ENCODE measurements at regions not wholly inside any gene's neighbourhood (a gene's known extent, or its start where the extent isn't known, plus 50 kb on each side); places are given as distances from the start of the nearest gene placed in this dataset.
"Not testable (repeated sequence)": the region's sequence is repeated elsewhere in the genome, so short reads cannot be mapped to it uniquely, and the experiment has no call there.

DNA sequence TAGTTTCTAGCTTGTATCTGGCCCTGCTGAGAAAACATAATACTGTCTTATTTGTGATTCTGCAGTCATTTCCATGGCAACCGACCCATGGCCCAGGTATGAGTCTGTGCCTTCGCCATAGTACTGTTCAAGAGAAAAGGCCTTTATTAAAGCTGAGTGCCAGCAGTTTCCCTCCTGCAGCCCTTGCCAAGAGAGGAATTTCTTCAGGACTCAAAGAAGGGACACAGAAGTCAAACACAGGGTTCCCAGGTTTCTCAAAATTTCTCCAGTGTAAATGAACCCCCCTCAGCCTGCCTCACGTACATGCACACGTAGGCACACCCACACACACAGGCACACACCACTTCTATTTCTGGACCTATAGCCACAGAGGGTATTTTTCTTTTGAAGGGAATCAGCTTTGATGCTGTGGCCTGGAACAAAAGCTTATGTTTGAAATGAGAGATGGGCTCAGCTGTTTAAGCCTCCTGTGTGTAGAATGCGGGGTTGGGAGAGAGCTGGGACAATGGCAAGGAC lies 269.2 kb downstream of the PDCD6IP start:
- ATAC-seq (ENCODE audit: low read depth): no peak
- Mint-ChIP-seq H3K27me3 (no peaks in the 10 kb centered on the region), H3K4me1 (no peaks in the 10 kb centered on the region), H3K4me3 (no peak overlapping the region), H3K36me3 (no peaks in the 10 kb centered on the region), H3K9me3 (peaks cover 2% of the 10 kb centered on the region), H3K27ac (no peak overlapping the region)
- no peak for DNase-seq
- POLR2A ChIA-PET: no interaction called here

- POLR2A ChIA-PET: no interaction called here
- Mint-ChIP-seq H3K9me3 (peaks cover 2% of the 10 kb centered on the region), H3K4me1 (no peaks in the 10 kb centered on the region), H3K36me3 (no peaks in the 10 kb centered on the region), H3K27me3 (no peaks in the 10 kb centered on the region), H3K4me3 (no peak overlapping the region), H3K27ac (no peak overlapping the region)
- ATAC-seq (ENCODE audit: low read depth): no peak
- DNase-seq: no peak
Observed at GRCh38 chr3:34068505-34068904, 270.1 kb downstream of the PDCD6IP start.

- Mint-ChIP-seq H3K9me3 (no peaks in the 10 kb centered on the region), H3K4me3 (no peak overlapping the region), H3K27me3 (no peaks in the 10 kb centered on the region), H3K36me3 (no peaks in the 10 kb centered on the region), H3K27ac (no peak overlapping the region), H3K4me1 (no peaks in the 10 kb centered on the region)
- DNase-seq (no peak), ATAC-seq (ENCODE audit: low read depth) (no peak)
- POLR2A ChIA-PET: no interaction called here
Observed at GRCh38 chr3:34070831-34071585, 272.6 kb downstream of the PDCD6IP start.

- Mint-ChIP-seq H3K27ac (no peak overlapping the region), H3K4me1 (no peaks in the 10 kb centered on the region), H3K27me3 (no peaks in the 10 kb centered on the region), H3K9me3 (no peaks in the 10 kb centered on the region), H3K36me3 (no peaks in the 10 kb centered on the region), H3K4me3 (no peak overlapping the region)
- no peak for DNase-seq
- no peak for ATAC-seq (ENCODE audit: low read depth)
- POLR2A ChIA-PET: no interaction called here
Observed at GRCh38 chr3:34072297-34072696, 273.9 kb downstream of the PDCD6IP start.

DNA sequence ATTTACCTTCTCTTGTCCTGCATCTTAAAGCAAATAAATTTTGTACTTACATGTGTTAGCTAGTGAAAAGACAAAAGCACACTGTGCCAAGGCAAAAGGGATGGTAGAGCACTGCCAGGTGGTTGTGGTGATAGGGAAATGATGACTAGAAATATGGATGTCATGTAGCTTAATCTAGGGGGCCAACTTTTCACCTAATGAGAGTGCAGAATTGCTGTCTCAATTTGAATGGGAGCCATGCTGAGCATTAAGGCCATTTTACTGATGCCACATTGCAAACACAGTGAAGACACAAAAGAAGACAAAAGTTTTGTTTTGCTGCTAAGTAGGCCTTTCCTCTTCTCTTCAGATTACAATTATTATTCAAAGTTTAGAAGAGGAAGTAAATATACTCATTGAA lies 274.7 kb downstream of the PDCD6IP start:
- H3K4me1 Mint-ChIP-seq: no peaks in the 10 kb centered on the region
- H3K27me3 Mint-ChIP-seq: no peaks in the 10 kb centered on the region
- DNase-seq: no peak
- H3K9me3 Mint-ChIP-seq: no peaks in the 10 kb centered on the region
- no peak overlapping the region for H3K27ac Mint-ChIP-seq
- H3K36me3 Mint-ChIP-seq: no peaks in the 10 kb centered on the region
- no peak for ATAC-seq (ENCODE audit: low read depth)
- H3K4me3 Mint-ChIP-seq: no peak overlapping the region
- POLR2A ChIA-PET: no interaction called here

- no peak overlapping the region for H3K27ac Mint-ChIP-seq
- POLR2A ChIA-PET: no interaction called here
- no peak for DNase-seq
Observed at GRCh38 chr3:34073961-34074360, 275.5 kb downstream of the PDCD6IP start.

GRCh38 chr3:34075975-34076374 lies 277.5 kb downstream of the PDCD6IP start:
- DNase-seq: no peak
- H3K9me3 Mint-ChIP-seq: peaks cover 1% of the 10 kb centered on the region
- H3K27me3 Mint-ChIP-seq: peaks cover 1% of the 10 kb centered on the region
- H3K4me1 Mint-ChIP-seq: no peaks in the 10 kb centered on the region
- H3K36me3 Mint-ChIP-seq: no peaks in the 10 kb centered on the region
- no peak for ATAC-seq (ENCODE audit: low read depth)
- H3K4me3 Mint-ChIP-seq: no peak overlapping the region
- POLR2A ChIA-PET: no interaction called here
- H3K27ac Mint-ChIP-seq: no peak overlapping the region

More at GRCh38 chr3:34073961-34074360, 275.5 kb downstream of the PDCD6IP start:
- no peak for ATAC-seq (ENCODE audit: low read depth)
- Mint-ChIP-seq H3K4me1 (no peaks in the 10 kb centered on the region), H3K9me3 (no peaks in the 10 kb centered on the region), H3K4me3 (no peak overlapping the region), H3K36me3 (no peaks in the 10 kb centered on the region), H3K27me3 (no peaks in the 10 kb centered on the region)

- POLR2A ChIA-PET: no interaction called here
Observed at GRCh38 chr3:34077417-34078195, 279.2 kb downstream of the PDCD6IP start.

DNA sequence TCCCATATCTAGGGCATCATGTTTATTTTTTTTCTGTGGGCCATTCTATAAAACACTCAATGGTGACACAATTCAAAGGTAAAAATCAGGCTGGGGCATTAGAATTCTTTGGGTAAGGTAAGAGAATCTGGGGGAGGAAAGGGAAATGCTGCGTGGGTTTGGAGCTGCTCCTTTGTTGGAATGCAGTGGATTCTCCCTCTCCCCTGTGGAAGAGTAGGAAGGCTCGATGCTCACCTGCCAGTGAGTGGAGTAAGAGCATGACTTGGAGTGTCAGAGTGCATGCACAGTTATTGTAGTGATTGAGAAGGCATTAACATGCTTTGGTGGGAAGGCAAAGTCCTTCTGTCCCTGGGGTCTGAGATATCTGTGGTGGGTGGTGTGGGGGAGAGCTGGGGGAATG lies 280.0 kb downstream of the PDCD6IP start:
- no peaks in the 10 kb centered on the region for H3K36me3 Mint-ChIP-seq
- H3K4me3 Mint-ChIP-seq: no peak overlapping the region
- peaks cover 5% of the 10 kb centered on the region for H3K27me3 Mint-ChIP-seq
- H3K9me3 Mint-ChIP-seq: peaks cover 1% of the 10 kb centered on the region
- DNase-seq (no peak), ATAC-seq (ENCODE audit: low read depth) (no peak)
- POLR2A ChIA-PET: no interaction called here
- no peak overlapping the region for H3K27ac Mint-ChIP-seq
- no peaks in the 10 kb centered on the region for H3K4me1 Mint-ChIP-seq

More at GRCh38 chr3:34077417-34078195, 279.2 kb downstream of the PDCD6IP start:
- Mint-ChIP-seq H3K27ac (no peak overlapping the region), H3K27me3 (peaks cover 4% of the 10 kb centered on the region), H3K36me3 (no peaks in the 10 kb centered on the region), H3K4me3 (no peak overlapping the region), H3K9me3 (peaks cover 1% of the 10 kb centered on the region), H3K4me1 (no peaks in the 10 kb centered on the region)
- no peak for DNase-seq
- no peak for ATAC-seq (ENCODE audit: low read depth)

DNA sequence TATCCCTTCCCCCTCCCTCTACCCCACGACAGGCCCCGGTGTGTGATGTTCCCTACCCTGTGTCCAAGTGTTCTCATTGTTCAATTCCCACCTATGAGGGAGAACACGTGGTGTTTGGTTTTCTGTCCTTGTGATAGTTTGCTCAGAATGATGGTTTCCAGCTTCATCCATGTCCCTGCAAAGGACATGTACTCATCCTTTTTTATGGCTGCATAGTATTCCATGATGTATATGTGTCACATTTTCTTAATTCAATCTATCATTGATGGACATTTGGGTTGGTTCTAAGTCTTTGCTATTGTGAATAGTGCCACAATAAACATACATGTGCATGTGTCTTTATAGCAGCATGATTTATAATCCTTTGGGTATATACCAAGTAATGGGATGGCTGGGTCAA lies 281.4 kb downstream of the PDCD6IP start:
- H3K4me1 Mint-ChIP-seq; H3K9me3 Mint-ChIP-seq; H3K4me3 Mint-ChIP-seq; H3K36me3 Mint-ChIP-seq; POLR2A ChIA-PET; H3K27ac Mint-ChIP-seq; DNase-seq; H3K27me3 Mint-ChIP-seq; ATAC-seq (ENCODE audit: low read depth): not testable (repeated sequence)

- H3K27me3 Mint-ChIP-seq; ATAC-seq (ENCODE audit: low read depth); H3K4me1 Mint-ChIP-seq; H3K9me3 Mint-ChIP-seq; H3K27ac Mint-ChIP-seq; H3K4me3 Mint-ChIP-seq; DNase-seq; H3K36me3 Mint-ChIP-seq; POLR2A ChIA-PET: not testable (repeated sequence)
Observed at GRCh38 chr3:34090379-34090778, 291.9 kb downstream of the PDCD6IP start.

GRCh38 chr3:34090876-34091275 lies 292.4 kb downstream of the PDCD6IP start:
- no peaks in the 10 kb centered on the region for H3K4me1 Mint-ChIP-seq
- H3K36me3 Mint-ChIP-seq: no peaks in the 10 kb centered on the region
- POLR2A ChIA-PET: no interaction called here
- H3K27me3 Mint-ChIP-seq: no peaks in the 10 kb centered on the region
- no peak overlapping the region for H3K4me3 Mint-ChIP-seq
- DNase-seq (no peak), ATAC-seq (ENCODE audit: low read depth) (no peak)
- H3K27ac Mint-ChIP-seq: no peak overlapping the region
- H3K9me3 Mint-ChIP-seq: peaks cover 6% of the 10 kb centered on the region

DNA sequence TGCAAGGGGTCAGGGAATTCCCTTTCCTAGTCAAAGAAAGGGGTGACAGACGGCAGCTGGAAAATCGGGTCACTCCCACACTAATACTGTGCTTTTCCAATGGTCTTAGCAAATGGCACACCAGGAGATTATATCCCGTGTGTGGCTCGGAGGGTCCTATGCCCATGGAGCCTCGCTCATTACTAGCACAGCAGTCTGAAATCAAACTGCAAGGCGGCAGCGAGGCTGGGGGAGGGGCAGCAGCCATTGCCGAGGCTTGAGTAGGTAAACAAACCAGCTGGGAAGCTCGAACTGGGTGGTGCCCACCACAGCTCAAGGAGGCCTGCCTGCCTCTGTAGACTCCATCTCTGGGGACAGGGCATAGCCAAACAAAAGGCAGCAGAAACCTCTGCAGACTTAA lies 295.9 kb downstream of the PDCD6IP start:
- H3K36me3 Mint-ChIP-seq; DNase-seq; H3K27ac Mint-ChIP-seq; ATAC-seq (ENCODE audit: low read depth); H3K9me3 Mint-ChIP-seq; POLR2A ChIA-PET; H3K4me1 Mint-ChIP-seq; H3K27me3 Mint-ChIP-seq; H3K4me3 Mint-ChIP-seq: not testable (repeated sequence)

DNA sequence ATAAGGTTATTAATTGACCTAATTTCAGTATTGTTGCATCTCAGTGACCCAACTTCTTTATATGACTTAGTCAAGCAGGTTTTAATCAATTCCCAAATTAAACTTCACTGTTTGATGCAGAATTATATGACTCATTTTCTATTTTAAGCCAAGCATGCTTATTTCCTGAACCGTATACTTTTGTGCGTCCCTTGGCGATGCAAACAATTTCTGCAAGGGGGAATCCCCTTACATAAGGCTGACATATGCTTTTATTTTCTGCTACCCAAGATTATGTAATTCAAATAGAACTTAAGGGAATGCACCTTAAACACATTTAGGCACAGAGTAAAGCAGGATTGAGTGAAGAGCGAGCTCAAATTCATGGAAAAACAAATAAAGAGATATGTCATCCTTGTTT lies 303.9 kb downstream of the PDCD6IP start:
- H3K36me3 Mint-ChIP-seq: no peaks in the 10 kb centered on the region
- H3K27me3 Mint-ChIP-seq: peaks cover 3% of the 10 kb centered on the region
- DNase-seq: no peak
- no peaks in the 10 kb centered on the region for H3K4me1 Mint-ChIP-seq
- POLR2A ChIA-PET: no interaction called here
- H3K4me3 Mint-ChIP-seq: no peak overlapping the region
- H3K9me3 Mint-ChIP-seq: no peaks in the 10 kb centered on the region
- ATAC-seq (ENCODE audit: low read depth): no peak
- no peak overlapping the region for H3K27ac Mint-ChIP-seq
